H9 (cell line): ENCODE measurements at regions not wholly inside any gene's neighbourhood (a gene's known extent, or its start where the extent isn't known, plus 50 kb on each side); places are given as distances from the start of the nearest gene placed in this dataset.

Source experiments
- DNase-seq: peaks from one replicate; pipeline ENCODE4 v3.0.0-alpha.2; 2017
- H2AFZ ChIP-seq: one replicate; pipeline ENCODE4 v1.6.1; 2013; ENCODE audit warnings: mild to moderate bottlenecking, low read length, control low read depth, moderate library complexity
- H2AK5ac ChIP-seq: 2 replicates; pipeline ENCODE4 v1.6.1; 2013; ENCODE audit warnings: low read length, control low read depth, mixed read lengths; ENCODE audit not compliant: insufficient read length
- H2BK120ac ChIP-seq: one replicate; pipeline ENCODE4 v1.6.1; 2013; ENCODE audit warnings: low read depth, mild to moderate bottlenecking, low read length, control low read depth, inconsistent platforms; ENCODE audit not compliant: poor library complexity, severe bottlenecking
- H2BK12ac ChIP-seq: 2 replicates; pipeline ENCODE4 v1.6.1; 2013; ENCODE audit warnings: low read length, control low read depth, mixed read lengths, low read depth; ENCODE audit not compliant: insufficient read length
- H2BK15ac ChIP-seq: 2 replicates; pipeline ENCODE4 v1.6.1; 2013; ENCODE audit warnings: low read depth, low read length, control low read depth
- H2BK20ac ChIP-seq: one replicate; pipeline ENCODE4 v1.6.1; 2013; ENCODE audit warnings: low read depth, mild to moderate bottlenecking, low read length, control low read depth, inconsistent platforms; ENCODE audit not compliant: poor library complexity, severe bottlenecking
- H2BK5ac ChIP-seq: 2 replicates; pipeline ENCODE4 v1.6.1; 2013; ENCODE audit warnings: low read length, control low read depth, mixed read lengths; ENCODE audit not compliant: insufficient read length
- H3K14ac ChIP-seq: 2 replicates; pipeline ENCODE4 v1.6.1; 2013; ENCODE audit warnings: low read length, control low read depth; ENCODE audit not compliant: insufficient read depth
- H3K18ac ChIP-seq: 2 replicates; pipeline ENCODE4 v1.6.1; 2013; ENCODE audit warnings: low read depth, mild to moderate bottlenecking, mixed read lengths, low read length, control low read depth; ENCODE audit not compliant: insufficient read length
- H3K23ac ChIP-seq: 2 replicates; pipeline ENCODE4 v1.6.1; 2013; ENCODE audit warnings: low read length, control low read depth, mixed read lengths, low read depth; ENCODE audit not compliant: insufficient read length
- H3K23me2 ChIP-seq: 2 replicates; pipeline ENCODE4 v1.6.1; 2013; ENCODE audit warnings: low read depth, mild to moderate bottlenecking, mixed read lengths, low read length, control low read depth; ENCODE audit not compliant: insufficient read length, poor library complexity, severe bottlenecking
- H3K27ac ChIP-seq: 2 replicates; pipeline ENCODE4 v1.5.1; 2013; ENCODE audit warnings: low read length, control low read depth, mixed read lengths, low read depth; ENCODE audit not compliant: insufficient read length
- H3K27me3 ChIP-seq: 2 replicates; pipeline ENCODE4 v1.6.1; 2013; ENCODE audit warnings: low read length, control low read depth, inconsistent platforms; ENCODE audit not compliant: insufficient read depth
- H3K4ac ChIP-seq: 2 replicates; pipeline ENCODE4 v1.6.1; 2013; ENCODE audit warnings: low read depth, mild to moderate bottlenecking, control low read depth, inconsistent platforms, low read length, moderate library complexity
- H3K4me1 ChIP-seq: 2 replicates; pipeline ENCODE4 v1.6.1; 2013; ENCODE audit warnings: low read length, control low read depth, inconsistent platforms; ENCODE audit not compliant: insufficient read depth
- H3K4me2 ChIP-seq: 2 replicates; pipeline ENCODE4 v1.6.1; 2013; ENCODE audit warnings: low read length, control low read depth, mixed read lengths; ENCODE audit not compliant: insufficient read length, insufficient read depth
- H3K56ac ChIP-seq: 2 replicates; pipeline ENCODE4 v1.6.1; 2013; ENCODE audit warnings: low read depth, mild to moderate bottlenecking, mixed read lengths, low read length, control low read depth; ENCODE audit not compliant: insufficient read length
- H3K79me1 ChIP-seq: 2 replicates; pipeline ENCODE4 v1.6.1; 2013; ENCODE audit warnings: low read depth, mild to moderate bottlenecking, moderate library complexity, low read length, control low read depth, inconsistent platforms; ENCODE audit not compliant: insufficient read depth, poor library complexity, severe bottlenecking
- H3K79me2 ChIP-seq: 2 replicates; pipeline ENCODE4 v1.6.1; 2013; ENCODE audit warnings: low read length, control low read depth, inconsistent platforms; ENCODE audit not compliant: insufficient read depth
- H3K9ac ChIP-seq: 2 replicates; pipeline ENCODE4 v1.6.1; 2013; ENCODE audit warnings: low read length, control low read depth, mixed read lengths; ENCODE audit not compliant: insufficient read length; ENCODE audit errors: extremely low read depth
- H3K9me3 ChIP-seq: one replicate; pipeline ENCODE4 v1.6.1; 2013; ENCODE audit warnings: low read depth, low read length, inconsistent platforms; ENCODE audit not compliant: control insufficient read depth
- H3T11ph ChIP-seq: one replicate; pipeline ENCODE4 v1.6.1; 2013; ENCODE audit warnings: mild to moderate bottlenecking, low read length, control low read depth, inconsistent platforms
- H4K20me1 ChIP-seq: one replicate; pipeline ENCODE4 v1.6.1; 2013; ENCODE audit not compliant: control insufficient read depth, insufficient read length, insufficient read depth
- H4K5ac ChIP-seq: 2 replicates; pipeline ENCODE4 v1.6.1; 2013; ENCODE audit warnings: low read depth, mild to moderate bottlenecking, mixed read lengths, low read length, control low read depth; ENCODE audit not compliant: insufficient read length
- H4K8ac ChIP-seq: replicated peaks from 2 replicates; pipeline ENCODE4 v1.6.1; 2013; ENCODE audit warnings: low read length, control low read depth, mixed read lengths, low read depth; ENCODE audit not compliant: insufficient read length
- H4K91ac ChIP-seq: 2 replicates; pipeline ENCODE4 v1.6.1; 2013; ENCODE audit warnings: low read depth, mild to moderate bottlenecking, moderate library complexity, mixed read lengths, low read length, control low read depth; ENCODE audit not compliant: insufficient read length
- H3K27ac Mint-ChIP-seq, 3 experiments: 2 replicates in 2 of 3; 3 replicates in 1 of 3; pipeline ENCODE4 v1.8.0; 2020 to 2021; ENCODE audit warnings: mixed read lengths in 3 of 3, mild to moderate bottlenecking in 1 of 3, moderate library complexity in 1 of 3
- H3K27me3 Mint-ChIP-seq: 2 replicates; pipeline ENCODE4 v1.8.0; 2021; ENCODE audit warnings: low read depth, mild to moderate bottlenecking, moderate library complexity, mixed read lengths
- H3K36me3 Mint-ChIP-seq, 3 experiments: 2 replicates in 2 of 3; 3 replicates in 1 of 3; pipeline ENCODE4 v1.8.0; 2020 to 2021; ENCODE audit warnings: low read depth in 3 of 3, mixed read lengths in 3 of 3; ENCODE audit not compliant: insufficient read depth in 1 of 3
- H3K4me1 Mint-ChIP-seq, 2 experiments: 2 replicates each; pipeline ENCODE4 v1.8.0; 2020; ENCODE audit warnings: mixed read lengths in 2 of 2
- H3K4me3 Mint-ChIP-seq, 2 experiments: 2 replicates in 1 of 2; 3 replicates in 1 of 2; pipeline ENCODE4 v1.8.0; 2020 to 2021; ENCODE audit warnings: mild to moderate bottlenecking in 2 of 2, mixed read lengths in 2 of 2, moderate library complexity in 1 of 2
- H3K9me3 Mint-ChIP-seq, 2 experiments: 2 replicates in 1 of 2; 3 replicates in 1 of 2; pipeline ENCODE4 v1.8.0; 2020; ENCODE audit warnings: mild to moderate bottlenecking in 2 of 2, mixed read lengths in 2 of 2, moderate library complexity in 1 of 2
- CTCF ChIP-seq: fragments of 200-600 bp; sonication (generic); conservative IDR thresholded peaks from 3 replicates; pipeline ENCODE4 v1.8.0; 2021; ENCODE audit warnings: antibody characterized with exemption, mild to moderate bottlenecking
- WGBS: extraction: QIAGEN DNeasy Blood & Tissue Kit; methylation state at CpG from one replicate; pipeline ENCODE4 v1.1.7; 2013; ENCODE audit warnings: missing lambda C conversion rate, low lambda C conversion rate, mixed read lengths; ENCODE audit not compliant: insufficient read length; ENCODE audit errors: extremely low coverage; 5-methylcytosine and 5-hydroxymethylcytosine counted together

GRCh38 chr3:135325726-135326235, 530.7 kb downstream of the EPHB1 start:
- Mint-ChIP-seq H3K27me3 (no peaks in the 10 kb centered on the region; the same call in 1 of the 2 replicates), H3K36me3 (no peaks in the 10 kb centered on the region)

More at GRCh38 chr3:135325726-135326235, 530.7 kb downstream of the EPHB1 start:
- Histone ChIP-seq H2BK12ac (no peak overlapping the region), H2BK5ac (no peak overlapping the region), H3K9me3 (no peaks in the 10 kb centered on the region), H3T11ph (no peak overlapping the region), H3K79me2 (no peaks in the 10 kb centered on the region), H4K91ac (no peak overlapping the region), H4K5ac (no peak overlapping the region), H2BK15ac (no peak overlapping the region), H2AFZ (no peak overlapping the region), H3K4ac (no peak overlapping the region), H3K27ac (no peak overlapping the region), H2AK5ac (no peak overlapping the region), H2BK20ac (no peak overlapping the region), H4K20me1 (no peaks in the 10 kb centered on the region), H2BK120ac (no peak overlapping the region), H3K27me3 (no peaks in the 10 kb centered on the region), H3K14ac (no peak overlapping the region), H3K79me1 (no peaks in the 10 kb centered on the region), H3K56ac (no peak overlapping the region), H3K18ac (no peak overlapping the region), H4K8ac (no peak overlapping the region), H3K23me2 (no peaks in the 10 kb centered on the region), H3K9ac (no peak overlapping the region), H3K4me2 (no peak overlapping the region), H3K23ac (no peak overlapping the region), H3K4me1 (no peaks in the 10 kb centered on the region)
- H3K4me3 Mint-ChIP-seq = no peak overlapping the region
- H3K27ac Mint-ChIP-seq = no peak overlapping the region
- TF ChIP-seq CTCF = no peak
- DNase-seq = no peak
- no CpG with 5 or more reads among the region's 6 CpGs for WGBS
- peaks cover 5 to 6% of the 10 kb centered on the region in 2 experiments; a peak in 2 of 4 replicates for H3K4me1 Mint-ChIP-seq
- H3K9me3 Mint-ChIP-seq = no peaks in the 10 kb centered on the region
